Mesendoderm (in vitro differentiated cells): ENCODE measurements at regions not wholly inside any gene's neighbourhood (a gene's known extent, or its start where the extent isn't known, plus 50 kb on each side); places are given as distances from the start of the nearest gene placed in this dataset.

Experiments used
- DNase-seq: peaks from one replicate; pipeline ENCODE4 v3.0.0; 2013
- H2AK5ac ChIP-seq: 2 replicates; pipeline ENCODE4 v1.6.1; 2013; ENCODE audit warnings: low read length, inconsistent platforms
- H2BK120ac ChIP-seq: 2 replicates; pipeline ENCODE4 v1.6.1; 2013; ENCODE audit warnings: low read depth, mild to moderate bottlenecking, low read length, moderate library complexity, mixed read lengths
- H2BK15ac ChIP-seq: replicated peaks from 2 replicates; pipeline ENCODE4 v1.6.1; 2013; ENCODE audit warnings: low read depth, mild to moderate bottlenecking, moderate library complexity
- H2BK5ac ChIP-seq: 2 replicates; pipeline ENCODE4 v1.6.1; 2013; ENCODE audit warnings: low read length, inconsistent platforms
- H3K18ac ChIP-seq: 2 replicates; pipeline ENCODE4 v1.6.1; 2013; ENCODE audit warnings: mild to moderate bottlenecking, low read length, mixed read lengths
- H3K23ac ChIP-seq: one replicate; pipeline ENCODE4 v1.6.1; 2013; ENCODE audit warnings: low read length
- H3K27ac ChIP-seq: 2 replicates; pipeline ENCODE4 v1.5.1; 2013; ENCODE audit warnings: low read depth, mild to moderate bottlenecking, inconsistent platforms, low read length, moderate library complexity
- H3K27me3 ChIP-seq: 2 replicates; pipeline ENCODE4 v1.6.1; 2013; ENCODE audit warnings: low read length, control low read depth, mild to moderate bottlenecking, inconsistent platforms; ENCODE audit not compliant: insufficient read depth, poor library complexity
- H3K36me3 ChIP-seq: 2 replicates; pipeline ENCODE4 v1.6.1; 2013; ENCODE audit warnings: low read length, inconsistent platforms; ENCODE audit not compliant: control insufficient read depth, insufficient read depth
- H3K4ac ChIP-seq: one replicate; pipeline ENCODE4 v1.6.1; 2013; ENCODE audit warnings: low read depth, mild to moderate bottlenecking, low read length, moderate library complexity
- H3K4me1 ChIP-seq: 2 replicates; pipeline ENCODE4 v1.6.1; 2013; ENCODE audit warnings: low read depth, low read length, inconsistent platforms; ENCODE audit not compliant: control insufficient read depth
- H3K4me2 ChIP-seq: 2 replicates; pipeline ENCODE4 v1.6.1; 2013; ENCODE audit warnings: low read length
- H3K4me3 ChIP-seq: 2 replicates; pipeline ENCODE4 v1.5.1; 2013; ENCODE audit warnings: mild to moderate bottlenecking, low read length
- H3K56ac ChIP-seq: one replicate; pipeline ENCODE4 v1.6.1; 2013; ENCODE audit warnings: low read length
- H3K79me1 ChIP-seq: 2 replicates; pipeline ENCODE4 v1.6.1; 2013; ENCODE audit warnings: low read length, inconsistent platforms
- H3K79me2 ChIP-seq: 2 replicates; pipeline ENCODE4 v1.6.1; 2013; ENCODE audit warnings: mild to moderate bottlenecking, low read length; ENCODE audit not compliant: control insufficient read depth, insufficient read depth
- H3K9ac ChIP-seq: 2 replicates; pipeline ENCODE4 v1.6.1; 2013; ENCODE audit warnings: low read length, inconsistent platforms
- H4K5ac ChIP-seq: one replicate; pipeline ENCODE4 v1.6.1; 2013; ENCODE audit warnings: low read length
- H4K8ac ChIP-seq: one replicate; pipeline ENCODE4 v1.6.1; 2013; ENCODE audit warnings: low read depth, mild to moderate bottlenecking, control low read depth, low read length, moderate library complexity
- WGBS: extraction: QIAGEN DNeasy Blood & Tissue Kit; methylation state at CpG from one replicate; pipeline ENCODE4 v1.1.7; 2013; ENCODE audit warnings: low lambda C conversion rate, missing lambda C conversion rate; ENCODE audit not compliant: insufficient coverage; ENCODE audit errors: extremely low coverage; 5-methylcytosine and 5-hydroxymethylcytosine counted together

DNA sequence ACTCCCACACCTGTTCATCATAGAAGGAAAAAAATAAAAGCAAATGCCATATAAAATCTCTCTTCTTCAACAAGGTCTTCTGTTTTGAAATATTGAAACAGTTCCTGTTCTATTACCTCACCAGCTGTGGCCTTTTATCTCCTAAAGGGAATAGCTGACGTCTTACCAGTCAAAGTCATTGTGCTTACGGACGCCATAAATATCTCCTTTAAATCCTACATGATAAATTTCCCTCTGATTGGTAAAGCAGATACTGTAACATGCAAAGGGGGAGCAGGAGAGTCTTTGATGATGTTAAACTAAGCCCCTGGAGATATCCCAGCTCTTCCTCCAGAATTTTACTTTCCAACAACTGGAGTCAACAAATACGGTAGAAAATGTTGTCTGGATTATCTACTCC, 168.4 kb downstream of the ZC3H11B start:
- H2BK15ac ChIP-seq: no peak overlapping the region
- H3K79me1 ChIP-seq: no peaks in the 10 kb centered on the region
- no peaks in the 10 kb centered on the region for H3K27me3 ChIP-seq
- no peak overlapping the region for H3K23ac ChIP-seq
- H3K27ac ChIP-seq: no peak overlapping the region
- no peak overlapping the region for H3K56ac ChIP-seq
- H3K4me3 ChIP-seq: no peak overlapping the region
- H4K5ac ChIP-seq: no peak overlapping the region
- no CpG with 5 or more reads among the region's 4 CpGs for whole genome bisulfite sequencing
- no peak overlapping the region for H3K9ac ChIP-seq
- no peaks in the 10 kb centered on the region for H3K36me3 ChIP-seq
- no peak overlapping the region for H3K4me2 ChIP-seq
- no peak for DNase-seq
- H4K8ac ChIP-seq: no peak overlapping the region
- H2BK5ac ChIP-seq: no peak overlapping the region
- no peak overlapping the region for H3K4ac ChIP-seq
- H3K18ac ChIP-seq: no peak overlapping the region
- H2BK120ac ChIP-seq: no peak overlapping the region
- H2AK5ac ChIP-seq: no peak overlapping the region
- H3K4me1 ChIP-seq: no peaks in the 10 kb centered on the region
- no peaks in the 10 kb centered on the region for H3K79me2 ChIP-seq

DNA sequence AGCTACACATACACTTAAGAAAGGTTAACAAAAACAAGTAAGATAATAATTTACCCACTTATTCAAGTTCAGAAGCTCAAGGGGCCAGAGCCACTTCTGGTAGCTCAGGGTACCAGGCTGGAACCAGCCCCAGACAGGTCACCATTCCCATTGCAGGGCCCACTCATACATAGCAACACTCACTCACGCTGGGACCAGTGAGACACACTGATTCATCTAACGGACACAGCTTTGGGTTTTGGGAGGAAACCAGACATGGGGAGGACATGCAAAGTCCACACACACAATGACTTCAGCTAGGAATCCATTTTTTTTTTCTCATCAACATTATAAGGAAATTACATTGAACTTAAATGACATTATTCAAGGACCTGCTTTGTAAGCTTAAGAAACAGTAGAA, 169.1 kb downstream of the ZC3H11B start:
- Histone ChIP-seq H3K4ac (no peak overlapping the region), H3K18ac (no peak overlapping the region), H3K9ac (no peak overlapping the region), H2AK5ac (no peak overlapping the region), H3K36me3 (no peaks in the 10 kb centered on the region), H3K23ac (no peak overlapping the region), H3K27ac (no peak overlapping the region), H3K79me2 (no peaks in the 10 kb centered on the region), H4K8ac (no peak overlapping the region), H2BK120ac (no peak overlapping the region), H3K56ac (no peak overlapping the region), H3K4me3 (no peak overlapping the region), H3K27me3 (no peaks in the 10 kb centered on the region), H2BK5ac (no peak overlapping the region), H3K79me1 (no peaks in the 10 kb centered on the region), H2BK15ac (no peak overlapping the region), H4K5ac (no peak overlapping the region), H3K4me2 (no peak overlapping the region), H3K4me1 (no peaks in the 10 kb centered on the region)
- no peak for DNase-seq
- no CpG with 5 or more reads among the region's 2 CpGs for WGBS

DNA sequence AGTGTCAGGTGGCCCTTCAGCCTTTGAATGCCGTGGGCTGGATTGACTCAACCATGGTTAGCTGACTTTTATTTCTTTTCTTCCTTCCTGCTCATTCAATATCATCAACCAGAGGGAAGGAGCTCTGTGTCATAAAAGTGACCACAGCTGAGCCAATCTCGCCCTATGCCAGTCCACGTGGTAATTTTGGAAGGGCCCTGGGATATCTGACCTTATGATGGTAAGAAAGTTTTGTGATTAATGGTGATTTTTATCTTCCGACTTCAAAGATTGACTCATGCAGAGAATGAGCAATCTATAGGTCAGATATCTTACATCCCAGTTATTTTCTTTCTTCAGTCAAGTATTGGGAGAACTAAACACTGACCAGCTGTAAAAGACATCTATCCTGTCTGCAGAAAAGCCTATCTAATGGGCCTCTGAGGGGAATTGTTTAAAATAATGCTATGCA, 170.3 kb downstream of the ZC3H11B start:
- H4K8ac ChIP-seq: no peak overlapping the region
- no peak overlapping the region for H2AK5ac ChIP-seq
- H3K79me2 ChIP-seq: no peaks in the 10 kb centered on the region
- no peak overlapping the region for H3K4me2 ChIP-seq
- H3K4ac ChIP-seq: no peak overlapping the region
- no peak overlapping the region for H4K5ac ChIP-seq
- no peak overlapping the region for H3K23ac ChIP-seq
- H2BK120ac ChIP-seq: no peak overlapping the region
- no peaks in the 10 kb centered on the region for H3K27me3 ChIP-seq
- H3K18ac ChIP-seq: no peak overlapping the region
- H3K27ac ChIP-seq: no peak overlapping the region
- WGBS: no CpG with 5 or more reads among the region's 4 CpGs
- DNase-seq: no peak
- no peak overlapping the region for H2BK5ac ChIP-seq
- no peaks in the 10 kb centered on the region for H3K79me1 ChIP-seq
- no peak overlapping the region for H2BK15ac ChIP-seq
- H3K56ac ChIP-seq: no peak overlapping the region
- H3K4me1 ChIP-seq: no peaks in the 10 kb centered on the region
- H3K4me3 ChIP-seq: no peak overlapping the region
- H3K36me3 ChIP-seq: no peaks in the 10 kb centered on the region
- H3K9ac ChIP-seq: no peak overlapping the region

- Histone ChIP-seq H3K4me3 (no peak overlapping the region), H3K23ac (no peak overlapping the region), H2BK5ac (no peak overlapping the region), H3K79me1 (no peaks in the 10 kb centered on the region), H3K79me2 (no peaks in the 10 kb centered on the region), H2BK120ac (no peak overlapping the region), H2BK15ac (no peak overlapping the region), H3K4me1 (no peaks in the 10 kb centered on the region), H3K18ac (no peak overlapping the region), H3K36me3 (no peaks in the 10 kb centered on the region), H2AK5ac (no peak overlapping the region), H4K8ac (no peak overlapping the region), H4K5ac (no peak overlapping the region), H3K4ac (no peak overlapping the region), H3K9ac (no peak overlapping the region), H3K27me3 (no peaks in the 10 kb centered on the region), H3K27ac (no peak overlapping the region), H3K4me2 (no peak overlapping the region), H3K56ac (no peak overlapping the region)
- no peak for DNase-seq
These were observed 171.0 kb downstream of the ZC3H11B start for GRCh38 chr1:219441884-219442283.

DNA sequence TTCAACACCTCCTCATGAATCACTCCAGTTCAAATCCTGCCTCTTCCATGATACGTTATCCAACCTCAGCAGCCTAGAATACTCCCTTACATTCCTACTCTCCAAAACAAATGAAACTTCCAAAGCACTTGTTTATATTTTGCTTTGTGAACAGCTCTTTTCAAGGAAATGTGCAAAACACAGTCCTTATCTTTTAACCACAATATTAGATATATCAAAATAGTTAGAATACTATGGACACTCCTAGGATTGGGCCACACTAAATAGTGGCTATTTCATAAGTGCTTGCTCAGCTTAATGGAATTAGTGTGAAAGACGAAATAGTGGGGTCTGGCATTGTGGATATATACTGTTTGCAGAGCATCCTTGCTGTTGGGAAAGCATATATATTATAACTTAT, 173.5 kb downstream of the ZC3H11B start:
- H3K4me1 ChIP-seq: no peaks in the 10 kb centered on the region
- no peak overlapping the region for H4K5ac ChIP-seq
- no peak overlapping the region for H2BK120ac ChIP-seq
- H3K27ac ChIP-seq: no peak overlapping the region
- no peak overlapping the region for H3K18ac ChIP-seq
- H3K4ac ChIP-seq: no peak overlapping the region
- H3K9ac ChIP-seq: no peak overlapping the region
- H3K4me3 ChIP-seq: no peak overlapping the region
- DNase-seq: no peak
- H2AK5ac ChIP-seq: no peak overlapping the region
- no peaks in the 10 kb centered on the region for H3K79me1 ChIP-seq
- H3K27me3 ChIP-seq: no peaks in the 10 kb centered on the region
- H3K4me2 ChIP-seq: no peak overlapping the region
- no peaks in the 10 kb centered on the region for H3K79me2 ChIP-seq
- no peak overlapping the region for H2BK5ac ChIP-seq
- H3K36me3 ChIP-seq: no peaks in the 10 kb centered on the region
- no peak overlapping the region for H3K23ac ChIP-seq
- no peak overlapping the region for H4K8ac ChIP-seq
- no peak overlapping the region for H3K56ac ChIP-seq
- no CpG with 5 or more reads among the region's 2 CpGs for WGBS
- H2BK15ac ChIP-seq: no peak overlapping the region

- WGBS: no CpG with 5 or more reads among the region's 3 CpGs
- H4K8ac ChIP-seq: no peak overlapping the region
- H3K9ac ChIP-seq: no peak overlapping the region
- H3K4me2 ChIP-seq: no peak overlapping the region
- no peaks in the 10 kb centered on the region for H3K79me2 ChIP-seq
- H3K18ac ChIP-seq: no peak overlapping the region
- H3K4ac ChIP-seq: no peak overlapping the region
- H3K23ac ChIP-seq: no peak overlapping the region
- H2BK5ac ChIP-seq: no peak overlapping the region
- H3K4me1 ChIP-seq: no peaks in the 10 kb centered on the region
- no peak overlapping the region for H3K27ac ChIP-seq
- no peak overlapping the region for H2BK15ac ChIP-seq
- H3K4me3 ChIP-seq: no peak overlapping the region
- H2AK5ac ChIP-seq: no peak overlapping the region
- no peaks in the 10 kb centered on the region for H3K27me3 ChIP-seq
- no peak overlapping the region for H3K56ac ChIP-seq
- DNase-seq: no peak
- H3K36me3 ChIP-seq: no peaks in the 10 kb centered on the region
- no peak overlapping the region for H4K5ac ChIP-seq
- H3K79me1 ChIP-seq: no peaks in the 10 kb centered on the region
- H2BK120ac ChIP-seq: no peak overlapping the region
These were observed 174.5 kb downstream of the ZC3H11B start for GRCh38 chr1:219438386-219438785.
